Spleen (tissue), 7 donors: ENCODE measurements at regions not wholly inside any gene's neighbourhood (a gene's known extent, or its start where the extent isn't known, plus 50 kb on each side); places are given as distances from the start of the nearest gene placed in this dataset.

Experiments
- POLR2A ChIP-seq, 3 donors: fragments of 450-650 bp; IDR thresholded peaks; one replicate each; pipeline ENCODE4 v1.5.1; 2017; ENCODE audit warnings: antibody characterized with exemption in 3 of 3, mild to moderate bottlenecking in 1 of 3
- POLR2AphosphoS5 ChIP-seq, 3 donors: sonication (generic); formaldehyde crosslinking; IDR thresholded peaks; one replicate each; pipeline ENCODE4 v1.5.1; 2017; ENCODE audit warnings: antibody characterized with exemption in 3 of 3
- TF ChIP-seq, protein P1 (sequence below), 11 experiments: fragments of 200-600 bp in 7 of 11; fragments of 450-650 bp in 4 of 11; sonication (generic) in 4 of 11; IDR thresholded peaks in 8 of 11; conservative IDR thresholded peaks in 3 of 11; 1 replicate in 7 of 11; 2 replicates in 4 of 11; pipeline versions ENCODE4 v1.4.0 to v1.8.0; 2016 to 2021; ENCODE audit warnings: antibody characterized with exemption in 11 of 11, inconsistent platforms in 4 of 11, mild to moderate bottlenecking in 1 of 11
- donor health status: DM: no; HTN: no; CAD: no; lungs with moderate emphysema.
- donor health status: DM: no; HTN: no; CAD: no.
- donor health status: DM: no; HTN: no; CAD: no.

- TF ChIP-seq POLR2A (IDR thresholded peaks at IDR 0.05), result no peak
- TF ChIP-seq, protein P1, sequence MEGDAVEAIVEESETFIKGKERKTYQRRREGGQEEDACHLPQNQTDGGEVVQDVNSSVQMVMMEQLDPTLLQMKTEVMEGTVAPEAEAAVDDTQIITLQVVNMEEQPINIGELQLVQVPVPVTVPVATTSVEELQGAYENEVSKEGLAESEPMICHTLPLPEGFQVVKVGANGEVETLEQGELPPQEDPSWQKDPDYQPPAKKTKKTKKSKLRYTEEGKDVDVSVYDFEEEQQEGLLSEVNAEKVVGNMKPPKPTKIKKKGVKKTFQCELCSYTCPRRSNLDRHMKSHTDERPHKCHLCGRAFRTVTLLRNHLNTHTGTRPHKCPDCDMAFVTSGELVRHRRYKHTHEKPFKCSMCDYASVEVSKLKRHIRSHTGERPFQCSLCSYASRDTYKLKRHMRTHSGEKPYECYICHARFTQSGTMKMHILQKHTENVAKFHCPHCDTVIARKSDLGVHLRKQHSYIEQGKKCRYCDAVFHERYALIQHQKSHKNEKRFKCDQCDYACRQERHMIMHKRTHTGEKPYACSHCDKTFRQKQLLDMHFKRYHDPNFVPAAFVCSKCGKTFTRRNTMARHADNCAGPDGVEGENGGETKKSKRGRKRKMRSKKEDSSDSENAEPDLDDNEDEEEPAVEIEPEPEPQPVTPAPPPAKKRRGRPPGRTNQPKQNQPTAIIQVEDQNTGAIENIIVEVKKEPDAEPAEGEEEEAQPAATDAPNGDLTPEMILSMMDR (IDR thresholded peaks at IDR 0.05 in 8 of 11, conservative IDR thresholded peaks at IDR 0.05 in 3 of 11), result no peak
- TF ChIP-seq POLR2AphosphoS5 (IDR thresholded peaks at IDR 0.05), result no peak
Observed at GRCh38 chr16:86980644-86981043, 336.5 kb downstream of the C16orf95 start.
